BLaER1 treated with 17β-estradiol and CSF1 and Interleukin-3, amounts not matched to agents 10 nM and 100 nM (cell line): ENCODE measurements at regions not wholly inside any gene's neighbourhood (a gene's known extent, or its start where the extent isn't known, plus 50 kb on each side); places are given as distances from the start of the nearest gene placed in this dataset.

Experiments used
- H3K27ac ChIP-seq, 11 experiments: shearing (Covaris generic); formaldehyde crosslinking; 2 replicates each; pipeline ENCODE4 v1.8.1; 2022
- H3K27me3 ChIP-seq, 11 experiments: shearing (Covaris generic); formaldehyde crosslinking; 2 replicates each; pipeline ENCODE4 v1.8.1; 2022
- H3K36me3 ChIP-seq, 11 experiments: shearing (Covaris generic); formaldehyde crosslinking; 2 replicates each; pipeline ENCODE4 v1.8.1; 2022
- H3K4me1 ChIP-seq, 10 experiments: shearing (Covaris generic); formaldehyde crosslinking; 2 replicates each; pipeline ENCODE4 v1.8.1; 2022
- H3K4me2 ChIP-seq, 11 experiments: shearing (Covaris generic); formaldehyde crosslinking; 2 replicates each; pipeline ENCODE4 v1.8.1; 2022
- H3K4me3 ChIP-seq, 10 experiments: shearing (Covaris generic); formaldehyde crosslinking; 2 replicates each; pipeline ENCODE4 v1.8.1; 2022
- H3K9ac ChIP-seq, 11 experiments: shearing (Covaris generic); formaldehyde crosslinking; 2 replicates each; pipeline ENCODE4 v1.8.1; 2022
- H3K9me3 ChIP-seq, 11 experiments: shearing (Covaris generic); formaldehyde crosslinking; replicated peaks in 1 of 11; 2 replicates each; pipeline ENCODE4 v1.8.1; 2022
- H4K20me1 ChIP-seq, 11 experiments: shearing (Covaris generic); formaldehyde crosslinking; 2 replicates each; pipeline ENCODE4 v1.8.1; 2022
- Cebpa-rat ChIP-seq, 11 experiments: shearing (Covaris generic); IDR thresholded peaks; 2 replicates each; pipeline ENCODE4 v1.8.1; 2022

GRCh38 chr15:70463453-70463834 lies 299.9 kb downstream of the UACA start:
- TF ChIP-seq Cebpa-rat (IDR thresholded peaks at IDR 0.05), result no peak
- H3K4me1 ChIP-seq, result peaks cover 10 to 54% (median 15%) of the 10 kb centered on the region in 10 experiments; a peak in 17 of 20 replicates
- H3K4me2 ChIP-seq, result peak overlapping the region in 10 of 11 experiments; percentile 0 to 84 (median 46); a peak in 16 of 22 replicates
- no peaks in the 10 kb centered on the region for H3K9me3 ChIP-seq
- no peaks in the 10 kb centered on the region for H3K36me3 ChIP-seq
- H3K27ac ChIP-seq, result peak overlapping the region in 5 of 11 experiments; percentile 20 to 58 (median 52); a peak in 7 of 22 replicates
- no peak overlapping the region for H3K9ac ChIP-seq
- H4K20me1 ChIP-seq, result no peaks in the 10 kb centered on the region; a peak in 5 of 22 replicates
- H3K4me3 ChIP-seq, result no peak overlapping the region
- H3K27me3 ChIP-seq, result peaks cover 0 to 57% (median 3%) of the 10 kb centered on the region in 11 experiments; a peak in 11 of 22 replicates

DNA sequence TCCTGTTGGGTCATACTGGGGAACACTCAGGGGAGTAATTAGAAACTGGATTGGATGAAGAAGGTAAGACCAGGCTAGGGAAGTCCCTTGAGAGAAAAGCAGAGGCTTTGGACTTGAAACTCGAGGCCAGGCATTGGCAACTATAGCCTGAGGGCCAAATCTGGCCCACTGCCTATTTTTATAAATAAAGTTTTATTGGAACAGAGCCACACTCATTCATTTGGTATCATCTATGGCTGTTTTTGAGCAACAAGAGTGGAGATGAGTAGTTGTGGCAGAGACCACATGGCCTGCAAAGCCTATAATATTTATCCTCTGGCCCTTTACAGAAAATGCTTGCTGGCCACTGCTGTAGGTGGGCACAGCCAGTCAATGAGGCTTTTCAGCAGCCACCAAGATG lies 301.4 kb downstream of the UACA start:
- no peak overlapping the region for H3K4me3 ChIP-seq
- peaks cover 10 to 54% (median 15%) of the 10 kb centered on the region in 10 experiments; a peak in 17 of 20 replicates for H3K4me1 ChIP-seq
- no peaks in the 10 kb centered on the region for H3K36me3 ChIP-seq
- H3K27ac ChIP-seq, result peak overlapping the region in 6 of 11 experiments; percentile 35 to 63 (median 54); a peak in 9 of 22 replicates
- H3K27me3 ChIP-seq, result peaks cover 0 to 43% (median 3%) of the 10 kb centered on the region in 11 experiments; a peak in 9 of 22 replicates
- H3K9me3 ChIP-seq, result no peaks in the 10 kb centered on the region
- TF ChIP-seq Cebpa-rat (IDR thresholded peaks at IDR 0.05), result no peak
- peak overlapping the region in 5 of 11 experiments; percentile 60 to 84 (median 69); a peak in 10 of 22 replicates for H3K4me2 ChIP-seq
- no peak overlapping the region; a peak in 1 of 22 replicates for H3K9ac ChIP-seq
- no peaks in the 10 kb centered on the region; a peak in 4 of 22 replicates for H4K20me1 ChIP-seq

- Histone ChIP-seq H3K4me3 (no peak overlapping the region), H3K4me2 (peak overlapping the region in 1 of 11 experiments; percentile 84; a peak in 2 of 22 replicates), H3K9ac (no peak overlapping the region), H3K9me3 (no peaks in the 10 kb centered on the region), H3K4me1 (peaks cover 6 to 47% (median 15%) of the 10 kb centered on the region in 10 experiments; a peak in 16 of 20 replicates), H4K20me1 (no peaks in the 10 kb centered on the region; a peak in 4 of 22 replicates), H3K36me3 (no peaks in the 10 kb centered on the region), H3K27me3 (peaks cover 0 to 39% (median 3%) of the 10 kb centered on the region in 11 experiments; a peak in 9 of 22 replicates), H3K27ac (no peak overlapping the region)
- no peak for TF ChIP-seq Cebpa-rat (IDR thresholded peaks at IDR 0.05)
Measured at GRCh38 chr15:70461017-70461416, 302.3 kb downstream of the UACA start.

- Histone ChIP-seq H3K36me3 (no peaks in the 10 kb centered on the region), H3K27ac (no peak overlapping the region), H3K4me2 (peak overlapping the region in 3 of 11 experiments; percentile 4 to 55 (median 53); a peak in 3 of 22 replicates), H3K9ac (no peak overlapping the region), H3K9me3 (no peaks in the 10 kb centered on the region), H3K4me3 (no peak overlapping the region), H3K27me3 (peaks cover 0 to 22% (median 0%) of the 10 kb centered on the region in 11 experiments; a peak in 4 of 22 replicates), H3K4me1 (peaks cover 6 to 47% (median 15%) of the 10 kb centered on the region in 10 experiments; a peak in 16 of 20 replicates), H4K20me1 (no peaks in the 10 kb centered on the region; a peak in 2 of 22 replicates)
- no peak for TF ChIP-seq Cebpa-rat (IDR thresholded peaks at IDR 0.05)
Measured at GRCh38 chr15:70459312-70459711, 304.0 kb downstream of the UACA start.

GRCh38 chr15:70453766-70454165 lies 309.6 kb downstream of the UACA start:
- H3K9me3 ChIP-seq, result no peaks in the 10 kb centered on the region
- peaks cover 0 to 8% (median 0%) of the 10 kb centered on the region in 11 experiments; a peak in 5 of 22 replicates for H4K20me1 ChIP-seq
- no peaks in the 10 kb centered on the region for H3K36me3 ChIP-seq
- no peak overlapping the region for H3K27ac ChIP-seq
- H3K9ac ChIP-seq, result no peak overlapping the region
- no peak overlapping the region for H3K4me2 ChIP-seq
- no peak for TF ChIP-seq Cebpa-rat (IDR thresholded peaks at IDR 0.05)
- peaks cover 0 to 12% (median 10%) of the 10 kb centered on the region in 10 experiments; a peak in 13 of 20 replicates for H3K4me1 ChIP-seq
- peaks cover under 1 to 25% (median 1%) of the 10 kb centered on the region in 11 experiments; a peak in 15 of 22 replicates for H3K27me3 ChIP-seq
- H3K4me3 ChIP-seq, result no peak overlapping the region

- peaks cover 4 to 17% (median 15%) of the 10 kb centered on the region in 10 experiments for H3K4me1 ChIP-seq
Measured at GRCh38 chr15:70453238-70453637, 310.1 kb downstream of the UACA start.

GRCh38 chr15:70451821-70452653 lies 311.3 kb downstream of the UACA start:
- no peak overlapping the region for H3K9ac ChIP-seq
- H3K4me2 ChIP-seq, result no peak overlapping the region; a peak in 1 of 22 replicates
- peaks cover 16 to 29% (median 27%) of the 10 kb centered on the region in 10 experiments for H3K4me1 ChIP-seq
- no peak overlapping the region for H3K4me3 ChIP-seq
- H4K20me1 ChIP-seq, result peaks cover 0 to 25% (median 16%) of the 10 kb centered on the region in 11 experiments; a peak in 16 of 22 replicates
- H3K9me3 ChIP-seq, result no peaks in the 10 kb centered on the region
- H3K27ac ChIP-seq, result no peak overlapping the region
- no peak for TF ChIP-seq Cebpa-rat (IDR thresholded peaks at IDR 0.05)
- H3K27me3 ChIP-seq, result peaks cover 15 to 39% (median 18%) of the 10 kb centered on the region in 11 experiments
- H3K36me3 ChIP-seq, result no peaks in the 10 kb centered on the region

More at GRCh38 chr15:70453238-70453637, 310.1 kb downstream of the UACA start:
- no peak overlapping the region for H3K4me2 ChIP-seq
- peaks cover 5 to 27% (median 7%) of the 10 kb centered on the region in 11 experiments for H3K27me3 ChIP-seq
- peaks cover 0 to 13% (median 5%) of the 10 kb centered on the region in 11 experiments; a peak in 15 of 22 replicates for H4K20me1 ChIP-seq
- no peak overlapping the region for H3K27ac ChIP-seq
- no peaks in the 10 kb centered on the region for H3K36me3 ChIP-seq
- no peaks in the 10 kb centered on the region for H3K9me3 ChIP-seq
- no peak overlapping the region for H3K4me3 ChIP-seq
- no peak overlapping the region for H3K9ac ChIP-seq
- no peak for TF ChIP-seq Cebpa-rat (IDR thresholded peaks at IDR 0.05)

- H3K36me3 ChIP-seq, result no peaks in the 10 kb centered on the region
- no peak for TF ChIP-seq Cebpa-rat (IDR thresholded peaks at IDR 0.05)
- no peak overlapping the region for H3K4me3 ChIP-seq
- peaks cover 17 to 53% (median 21%) of the 10 kb centered on the region in 11 experiments for H3K27me3 ChIP-seq
- no peak overlapping the region for H3K9ac ChIP-seq
- peaks cover 17 to 37% (median 33%) of the 10 kb centered on the region in 10 experiments for H3K4me1 ChIP-seq
- no peak overlapping the region for H3K4me2 ChIP-seq
- peaks cover 0 to 31% (median 16%) of the 10 kb centered on the region in 11 experiments; a peak in 16 of 22 replicates for H4K20me1 ChIP-seq
- H3K27ac ChIP-seq, result no peak overlapping the region
- H3K9me3 ChIP-seq, result no peaks in the 10 kb centered on the region
Measured at GRCh38 chr15:70450142-70450443, 313.3 kb downstream of the UACA start.
